D721Med (cell line): ENCODE measurements at regions not wholly inside any gene's neighbourhood (a gene's known extent, or its start where the extent isn't known, plus 50 kb on each side); places are given as distances from the start of the nearest gene placed in this dataset.

Experiments
- DNase-seq: peaks from one replicate; pipeline ENCODE4 v3.0.0; 2011; ENCODE audit warnings: low spot score; ENCODE audit not compliant: insufficient read length
- FAIRE-seq: peaks from 2 replicates; lab custom pipeline; 2011; peaks lifted over from hg19 to GRCh38; lab: Jason Lieb, UNC
- CTCF ChIP-seq: IDR thresholded peaks from 2 replicates; pipeline ENCODE4 v1.5.1; 2012; ENCODE audit warnings: mild to moderate bottlenecking, control low read depth; ENCODE audit not compliant: insufficient read depth; ENCODE audit errors: missing control alignments

- no peak for DNase-seq
- no peak for TF ChIP-seq CTCF
- FAIRE-seq: no peak
Observed at GRCh38 chr7:119916501-119916900, 356.5 kb upstream of the KCND2 start.

GRCh38 chr7:119918185-119918584 lies 354.8 kb upstream of the KCND2 start:
- no peak for DNase-seq
- TF ChIP-seq CTCF: no peak
- no peak for FAIRE-seq

- no peak for TF ChIP-seq CTCF
- FAIRE-seq: no peak
Observed at GRCh38 chr7:119919986-119920385, 353.0 kb upstream of the KCND2 start.

GRCh38 chr7:119925581-119926289 lies 347.2 kb upstream of the KCND2 start:
- DNase-seq (no peak), FAIRE-seq (no peak)
- no peak for TF ChIP-seq CTCF

More at GRCh38 chr7:119919986-119920385, 353.0 kb upstream of the KCND2 start:
- no peak for DNase-seq

- FAIRE-seq (no peak), DNase-seq (no peak)
- no peak for TF ChIP-seq CTCF
Observed at GRCh38 chr7:119929891-119930290, 343.1 kb upstream of the KCND2 start.

GRCh38 chr7:119931230-119931824 lies 341.6 kb upstream of the KCND2 start:
- TF ChIP-seq CTCF: no peak
- FAIRE-seq (no peak), DNase-seq (no peak)

GRCh38 chr7:119935418-119936025 lies 337.5 kb upstream of the KCND2 start:
- TF ChIP-seq CTCF: peak; percentile 62
- FAIRE-seq (peak; percentile 55), DNase-seq (no peak)
